Stimulated activated CD8-positive, alpha-beta memory T cell treated with anti-CD3 and anti-CD28 coated beads, Interleukin-4, amount 100 ng/mL, for 24 hours (primary cell): ENCODE measurements at regions not wholly inside any gene's neighbourhood (a gene's known extent, or its start where the extent isn't known, plus 50 kb on each side); places are given as distances from the start of the nearest gene placed in this dataset.
"Not testable (repeated sequence)": the region's sequence is repeated elsewhere in the genome, so short reads cannot be mapped to it uniquely, and the experiment has no call there.

ENCODE experiments used
- DNase-seq: peaks from one replicate; pipeline ENCODE4 v3.0.0-alpha.2; 2020; ENCODE audit warnings: low read depth

DNA sequence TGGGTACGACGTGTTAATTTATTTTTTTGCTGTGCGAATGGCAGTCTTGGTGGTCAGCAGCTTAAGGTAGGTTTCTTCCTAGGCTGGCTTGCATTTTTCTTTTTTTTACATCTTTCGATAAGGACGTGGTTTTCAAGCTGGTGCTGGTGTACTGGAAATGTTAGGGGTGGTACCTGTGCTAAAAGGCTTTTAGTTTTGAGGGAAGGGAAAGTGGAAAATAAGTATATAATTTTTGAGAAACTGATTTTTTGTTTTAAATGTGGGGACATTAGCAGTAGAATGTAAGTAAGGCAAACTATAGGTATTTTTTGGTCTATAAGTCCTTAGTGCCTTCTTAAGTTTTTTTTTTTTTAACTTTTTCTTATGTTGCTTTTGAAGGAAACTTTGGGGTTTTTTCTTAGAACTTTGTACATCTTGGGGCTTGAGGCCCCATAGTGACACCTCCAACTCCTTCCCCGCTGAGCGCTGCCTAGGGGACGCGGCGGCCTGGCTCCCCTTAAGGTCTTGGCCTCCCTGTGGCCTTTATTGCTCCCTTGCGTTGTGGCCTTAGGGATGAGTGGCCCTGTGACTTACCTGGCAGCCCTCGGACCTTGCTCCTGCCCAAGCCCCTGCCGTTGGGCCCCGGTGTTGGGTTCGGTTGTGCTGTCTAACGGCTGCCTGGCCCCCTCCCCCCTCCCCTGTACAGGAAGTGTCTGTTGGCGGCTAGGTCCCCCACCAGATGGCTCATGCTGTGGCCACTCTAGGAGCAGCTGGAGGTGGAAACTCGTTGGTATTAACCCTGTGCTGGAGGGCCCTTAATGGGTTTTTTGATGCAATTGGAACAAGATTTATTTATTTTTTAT, 88.0 kb upstream of the RPRML start:
- DNase-seq, result peak; percentile 67

DNA sequence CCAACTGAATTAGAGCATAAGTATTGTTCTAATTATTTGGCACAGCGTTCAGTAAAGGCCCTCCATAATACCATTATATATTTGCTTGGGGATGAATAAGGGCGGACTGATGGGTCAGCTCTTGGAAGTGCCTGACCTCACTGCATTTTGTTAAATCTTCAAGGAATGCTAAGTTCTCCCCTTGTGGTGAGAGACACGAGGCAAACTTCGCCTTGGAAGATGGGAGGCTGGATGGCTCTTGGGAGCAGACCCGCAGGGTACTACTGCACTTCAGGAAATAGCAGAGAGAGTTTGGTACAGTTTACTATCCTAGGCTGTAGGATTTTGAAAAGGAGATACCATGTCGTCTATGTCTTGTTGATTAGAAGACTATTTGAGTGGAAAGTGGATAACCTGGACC, 87.0 kb upstream of the RPRML start:
- no peak for DNase-seq

DNA sequence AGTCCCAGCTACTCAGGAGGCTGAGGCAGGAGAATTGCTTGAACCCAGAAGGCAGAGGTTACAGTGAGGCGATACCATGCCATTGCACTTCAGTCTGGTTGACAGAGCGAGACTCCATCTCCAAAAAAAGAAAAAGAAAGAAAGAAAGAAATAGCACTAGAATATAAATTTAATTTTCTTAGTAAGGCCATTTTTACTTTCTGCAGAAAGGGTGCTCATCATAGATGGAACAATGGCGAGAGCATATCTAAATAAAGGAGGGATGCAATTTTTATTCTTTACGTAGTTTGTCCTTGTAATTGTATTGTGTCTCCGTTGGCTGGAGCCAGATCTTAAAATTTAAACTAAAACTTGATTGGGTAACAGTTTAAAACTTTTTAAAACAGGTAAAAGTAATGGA, 85.6 kb upstream of the RPRML start:
- no peak for DNase-seq

DNA sequence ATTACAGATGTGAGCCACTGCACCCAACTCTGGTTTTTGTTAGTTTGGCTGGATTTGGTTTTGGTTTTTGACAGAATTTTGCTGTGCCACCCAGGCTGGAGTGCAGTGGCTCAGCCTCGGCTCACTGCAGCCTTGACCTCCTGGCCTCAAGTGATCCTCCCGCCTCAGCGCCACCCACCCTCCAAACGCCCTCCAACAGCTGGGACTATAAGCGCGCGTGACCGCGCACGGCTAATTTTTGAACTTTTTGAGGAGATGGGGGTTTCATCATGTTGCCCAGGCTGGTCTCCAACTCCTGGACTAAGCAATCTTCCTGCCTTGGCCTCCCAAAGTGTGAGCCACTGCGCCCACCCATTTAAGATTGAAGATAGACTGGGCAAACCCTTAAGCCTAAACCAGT, 84.4 kb upstream of the RPRML start:
- no peak for DNase-seq

DNA sequence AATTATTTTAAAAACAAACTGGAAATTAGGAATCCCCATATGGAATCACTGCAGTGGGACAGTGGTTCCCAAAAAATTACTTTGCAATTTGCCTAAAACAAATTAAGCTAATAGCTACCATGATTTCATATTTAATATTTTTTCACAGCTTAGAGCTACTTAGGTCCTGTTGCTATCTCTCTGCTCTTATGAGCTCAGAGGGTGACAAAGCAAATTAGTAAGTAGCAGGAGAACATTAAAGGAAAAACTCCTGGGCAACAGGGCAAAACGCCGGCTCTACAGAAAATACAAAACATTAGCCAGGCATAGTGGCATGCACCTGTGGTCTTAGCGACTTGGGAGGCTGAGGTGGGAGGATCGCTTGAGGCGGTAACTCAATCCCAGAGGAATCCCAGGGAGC, 83.8 kb upstream of the RPRML start:
- DNase-seq, result not testable (repeated sequence)

DNA sequence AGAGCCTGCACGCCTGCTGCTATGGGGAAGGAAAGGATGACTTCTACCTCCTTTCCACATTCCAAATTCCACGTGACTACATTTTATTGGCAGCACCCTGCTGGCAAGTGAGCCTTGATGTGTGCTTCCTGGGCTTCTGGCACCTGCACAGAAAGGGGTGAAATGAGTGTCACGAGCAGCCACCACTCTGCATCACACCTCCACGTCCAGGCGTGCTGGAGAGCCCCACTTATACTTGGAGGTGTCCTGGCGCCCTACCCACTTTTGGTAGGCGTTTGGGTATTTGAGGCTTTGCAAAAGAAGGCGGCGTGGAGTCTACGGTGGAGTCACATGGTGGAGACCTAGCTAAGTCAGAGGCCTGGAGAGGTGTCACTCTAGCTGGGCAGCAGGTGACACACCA, 81.0 kb upstream of the RPRML start:
- not testable (repeated sequence) for DNase-seq

DNA sequence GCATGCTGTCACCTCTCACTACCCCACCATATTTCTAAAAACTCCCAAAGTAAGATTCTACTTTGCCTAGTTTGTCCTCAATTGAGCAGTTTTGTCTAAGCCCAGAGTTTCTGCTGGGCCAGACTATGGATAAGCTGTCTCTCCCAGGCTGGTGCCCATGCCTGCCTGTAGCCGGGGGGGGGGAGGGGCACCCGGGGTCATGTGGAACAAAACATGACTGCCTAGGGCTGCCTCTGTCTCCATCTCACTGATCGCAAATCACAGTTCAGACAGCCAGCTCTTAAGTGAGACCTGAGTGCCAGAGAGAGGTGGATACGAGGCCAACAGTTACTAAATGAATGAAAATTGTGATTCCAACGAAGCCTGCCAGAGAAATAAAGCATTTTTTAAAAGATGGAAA, 78.8 kb upstream of the RPRML start:
- no peak for DNase-seq

DNA sequence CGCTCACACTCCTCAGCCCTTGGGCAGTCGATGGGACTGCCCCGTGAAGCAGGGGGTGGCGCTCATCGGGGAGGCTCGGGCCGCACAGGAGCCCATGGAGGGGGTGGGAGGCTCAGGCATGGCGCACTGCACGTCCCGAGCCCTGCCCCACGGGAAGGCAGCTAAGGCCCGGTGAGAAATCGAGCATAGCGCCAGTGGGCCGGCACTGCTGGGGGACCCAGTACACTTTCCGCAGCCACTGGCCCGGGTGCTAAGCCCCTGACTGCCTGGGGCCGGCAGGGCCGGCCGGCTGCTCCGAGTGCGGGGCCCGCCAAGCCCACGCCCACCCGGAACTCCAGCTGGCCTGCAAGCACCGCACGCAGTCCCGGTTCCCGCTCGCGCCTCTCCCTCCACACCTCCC, 78.2 kb upstream of the RPRML start:
- not testable (repeated sequence) for DNase-seq

DNA sequence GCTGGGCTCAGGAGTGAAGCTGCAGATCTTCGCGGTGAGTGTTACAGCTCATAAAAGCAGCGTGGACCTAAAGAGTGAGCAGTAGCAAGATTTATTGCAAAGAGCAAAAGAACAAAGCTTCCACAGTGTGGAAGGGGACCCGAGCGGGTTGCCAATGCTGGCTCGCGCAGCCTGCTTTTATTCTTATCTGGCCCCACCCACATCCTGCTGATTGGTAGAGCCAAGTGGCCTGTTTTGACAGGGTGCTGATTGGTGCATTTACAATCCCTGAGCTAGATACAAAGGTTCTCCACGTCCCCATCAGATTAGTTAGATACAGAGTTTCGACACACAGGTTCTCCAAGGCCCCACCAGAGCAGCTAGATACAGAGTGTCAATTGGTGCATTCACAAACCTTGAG, 77.6 kb upstream of the RPRML start:
- DNase-seq, result not testable (repeated sequence)
